Gastrocnemius medialis (tissue), 4 donors: ENCODE measurements at regions not wholly inside any gene's neighbourhood (a gene's known extent, or its start where the extent isn't known, plus 50 kb on each side); places are given as distances from the start of the nearest gene placed in this dataset.

Experiments used
- POLR2A ChIP-seq, 2 donors: fragments of 450-650 bp; IDR thresholded peaks; one replicate each; pipeline ENCODE4 v1.6.1; 2017; ENCODE audit warnings: antibody characterized with exemption in 2 of 2, mild to moderate bottlenecking in 2 of 2, moderate library complexity in 2 of 2
- TF ChIP-seq, protein P1 (sequence below), 5 experiments: fragments of 450-650 bp in 3 of 5; fragments of 200-600 bp in 2 of 5; sonication (generic) in 2 of 5; IDR thresholded peaks in 4 of 5; conservative IDR thresholded peaks in 1 of 5; 1 replicate in 4 of 5; 2 replicates in 1 of 5; pipeline ENCODE4 v1.5.1; 2016 to 2019; ENCODE audit warnings: antibody characterized with exemption in 5 of 5, mild to moderate bottlenecking in 3 of 5, moderate library complexity in 3 of 5

DNA sequence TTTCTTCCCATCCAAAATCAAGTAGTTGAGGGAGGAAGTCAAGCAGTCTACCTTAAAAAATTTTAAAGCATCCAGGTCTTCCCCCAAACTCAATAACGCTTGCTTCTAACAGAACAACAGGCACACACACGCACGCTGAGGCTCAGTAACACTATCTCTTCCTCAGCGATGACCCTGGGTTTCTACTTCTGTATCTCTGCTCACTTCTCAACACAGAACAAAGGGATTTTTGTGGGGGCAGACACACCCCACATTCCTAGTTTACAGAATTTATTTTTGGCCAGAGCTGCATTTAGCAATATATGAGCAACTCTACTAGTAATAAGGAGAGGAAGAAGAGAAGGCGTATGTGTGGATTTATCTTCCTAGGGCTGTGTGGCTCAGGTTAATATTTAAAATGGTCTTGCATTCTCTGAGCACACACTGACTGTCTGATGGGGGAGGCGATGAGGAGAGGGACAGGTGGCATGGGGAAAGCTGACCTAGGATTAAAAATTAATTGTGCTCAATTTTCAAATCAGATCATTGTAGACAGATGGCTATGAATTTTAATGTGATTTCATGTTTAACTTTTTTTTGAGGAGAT, 71.3 kb upstream of the PPM1B start:
- TF ChIP-seq, protein P1, sequence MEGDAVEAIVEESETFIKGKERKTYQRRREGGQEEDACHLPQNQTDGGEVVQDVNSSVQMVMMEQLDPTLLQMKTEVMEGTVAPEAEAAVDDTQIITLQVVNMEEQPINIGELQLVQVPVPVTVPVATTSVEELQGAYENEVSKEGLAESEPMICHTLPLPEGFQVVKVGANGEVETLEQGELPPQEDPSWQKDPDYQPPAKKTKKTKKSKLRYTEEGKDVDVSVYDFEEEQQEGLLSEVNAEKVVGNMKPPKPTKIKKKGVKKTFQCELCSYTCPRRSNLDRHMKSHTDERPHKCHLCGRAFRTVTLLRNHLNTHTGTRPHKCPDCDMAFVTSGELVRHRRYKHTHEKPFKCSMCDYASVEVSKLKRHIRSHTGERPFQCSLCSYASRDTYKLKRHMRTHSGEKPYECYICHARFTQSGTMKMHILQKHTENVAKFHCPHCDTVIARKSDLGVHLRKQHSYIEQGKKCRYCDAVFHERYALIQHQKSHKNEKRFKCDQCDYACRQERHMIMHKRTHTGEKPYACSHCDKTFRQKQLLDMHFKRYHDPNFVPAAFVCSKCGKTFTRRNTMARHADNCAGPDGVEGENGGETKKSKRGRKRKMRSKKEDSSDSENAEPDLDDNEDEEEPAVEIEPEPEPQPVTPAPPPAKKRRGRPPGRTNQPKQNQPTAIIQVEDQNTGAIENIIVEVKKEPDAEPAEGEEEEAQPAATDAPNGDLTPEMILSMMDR (IDR thresholded peaks at IDR 0.05 in 4 of 5, conservative IDR thresholded peaks at IDR 0.05 in 1 of 5): no peak
- TF ChIP-seq POLR2A (IDR thresholded peaks at IDR 0.05): no peak
